ENCODE measurements at regions not wholly inside any gene's neighbourhood (a gene's known extent, or its start where the extent isn't known, plus 50 kb on each side); places are given as distances from the start of the nearest gene placed in this dataset.
"Not testable (repeated sequence)": the region's sequence is repeated elsewhere in the genome, so short reads cannot be mapped to it uniquely, and the experiment has no call there.

DNA sequence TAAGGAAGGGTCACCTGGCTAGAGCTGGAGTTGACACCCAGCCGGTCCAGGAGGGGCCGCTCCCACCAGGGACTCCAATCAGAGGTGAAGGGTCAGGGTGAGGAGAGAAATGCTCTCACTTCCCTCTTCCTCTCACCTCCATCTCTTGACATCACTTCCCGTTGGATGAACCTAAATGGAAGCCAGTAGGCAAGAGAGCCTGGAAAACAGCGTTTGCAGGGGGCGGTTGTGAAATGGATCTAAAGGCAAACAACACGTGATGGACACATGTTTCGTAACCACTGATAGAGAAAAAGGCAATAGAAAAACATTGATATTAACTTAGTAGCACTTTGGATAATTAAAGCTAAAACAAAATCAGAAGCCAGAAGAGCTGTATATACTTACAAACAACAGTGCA is 105.6 kb upstream of the FOXA2 start:
- Histone ChIP-seq H3K9ac (ENCODE audit: low read depth in 1 of 3, low read length in 3 of 3) (no peak overlapping the region), H3K27ac (ENCODE audit: low read depth, low read length) (no peak overlapping the region), H3K9me3 (ENCODE audit: control insufficient read depth in 3 of 3, low read length in 3 of 3) (no peaks in the 10 kb centered on the region), H3K36me3 (ENCODE audit: control insufficient read depth in 3 of 3, insufficient read depth in 3 of 3, low read length in 3 of 3) (no peaks in the 10 kb centered on the region), H3K4me3 (ENCODE audit: low read length in 3 of 3) (no peak overlapping the region), H3K4me1 (ENCODE audit: control insufficient read depth in 3 of 3, insufficient read depth in 3 of 3, low read length in 3 of 3) (peaks cover 6 to 10% (median 9%) of the 10 kb centered on the region in 3 donors), H3K27me3 (ENCODE audit: control insufficient read depth in 3 of 3, insufficient read depth in 3 of 3, low read length in 3 of 3) (no peaks in the 10 kb centered on the region)

DNA sequence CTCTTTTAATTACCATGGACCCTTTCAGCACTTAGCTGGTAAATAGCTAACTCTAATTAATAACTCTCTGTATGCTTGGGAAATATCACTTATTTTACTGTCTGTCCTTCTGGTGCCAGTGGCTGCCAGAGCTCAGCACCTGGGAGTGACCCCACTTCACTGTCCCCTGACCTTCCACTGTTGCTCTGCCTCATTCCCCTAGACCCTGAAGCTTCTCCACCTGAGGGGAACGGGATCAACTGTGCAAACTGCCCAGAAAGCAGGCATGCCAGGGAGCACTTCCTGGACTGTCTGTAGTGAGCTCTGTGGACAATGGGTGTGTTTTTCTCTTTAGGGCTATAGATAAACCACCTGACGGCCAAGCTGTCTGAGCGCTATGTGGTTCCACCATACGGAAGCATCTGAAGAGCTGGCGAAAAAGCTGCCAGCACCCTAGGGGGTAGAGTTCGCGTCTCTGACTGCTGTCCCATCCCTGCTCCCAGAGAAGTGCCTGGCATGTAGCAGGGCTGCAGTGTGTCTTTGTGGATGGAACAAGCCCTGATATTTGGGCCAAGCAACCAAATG is 106.3 kb upstream of the FOXA2 start:
- H3K4me1 ChIP-seq (ENCODE audit: control insufficient read depth in 3 of 3, insufficient read depth in 3 of 3, low read length in 3 of 3) = peaks cover 9 to 17% (median 11%) of the 10 kb centered on the region in 3 donors
- no peak overlapping the region for H3K27ac ChIP-seq (ENCODE audit: low read depth, low read length)
- no peak overlapping the region for H3K9ac ChIP-seq (ENCODE audit: low read depth in 1 of 3, low read length in 3 of 3)
- H3K36me3 ChIP-seq (ENCODE audit: control insufficient read depth in 3 of 3, insufficient read depth in 3 of 3, low read length in 3 of 3) = no peaks in the 10 kb centered on the region
- H3K27me3 ChIP-seq (ENCODE audit: control insufficient read depth in 3 of 3, insufficient read depth in 3 of 3, low read length in 3 of 3) = no peaks in the 10 kb centered on the region
- H3K4me3 ChIP-seq (ENCODE audit: low read length in 3 of 3) = no peak overlapping the region
- H3K9me3 ChIP-seq (ENCODE audit: control insufficient read depth in 3 of 3, low read length in 3 of 3) = no peaks in the 10 kb centered on the region

GRCh38 chr20:22691369-22692118 is 107.2 kb upstream of the FOXA2 start:
- H3K27me3 ChIP-seq (ENCODE audit: control insufficient read depth in 3 of 3, insufficient read depth in 3 of 3, low read length in 3 of 3) = no peaks in the 10 kb centered on the region
- H3K27ac ChIP-seq (ENCODE audit: low read depth, low read length) = no peak overlapping the region
- no peaks in the 10 kb centered on the region for H3K36me3 ChIP-seq (ENCODE audit: control insufficient read depth in 3 of 3, insufficient read depth in 3 of 3, low read length in 3 of 3)
- H3K4me3 ChIP-seq (ENCODE audit: low read length in 3 of 3) = peak overlapping the region; percentile 47 to 71 (median 68)
- H3K9ac ChIP-seq (ENCODE audit: low read depth in 1 of 3, low read length in 3 of 3) = peak overlapping the region; percentile 42 to 72 (median 59)
- peaks cover 9 to 17% (median 11%) of the 10 kb centered on the region in 3 donors for H3K4me1 ChIP-seq (ENCODE audit: control insufficient read depth in 3 of 3, insufficient read depth in 3 of 3, low read length in 3 of 3)
- H3K9me3 ChIP-seq (ENCODE audit: control insufficient read depth in 3 of 3, low read length in 3 of 3) = no peaks in the 10 kb centered on the region

- Histone ChIP-seq H3K9me3 (ENCODE audit: control insufficient read depth in 3 of 3, low read length in 3 of 3) (no peaks in the 10 kb centered on the region), H3K36me3 (ENCODE audit: control insufficient read depth in 3 of 3, insufficient read depth in 3 of 3, low read length in 3 of 3) (no peaks in the 10 kb centered on the region), H3K4me3 (ENCODE audit: low read length in 3 of 3) (peak overlapping the region; percentile 47 to 71 (median 68)), H3K27ac (ENCODE audit: low read depth, low read length) (no peak overlapping the region), H3K4me1 (ENCODE audit: control insufficient read depth in 3 of 3, insufficient read depth in 3 of 3, low read length in 3 of 3) (peaks cover 9 to 17% (median 11%) of the 10 kb centered on the region in 3 donors), H3K27me3 (ENCODE audit: control insufficient read depth in 3 of 3, insufficient read depth in 3 of 3, low read length in 3 of 3) (no peaks in the 10 kb centered on the region), H3K9ac (ENCODE audit: low read depth in 1 of 3, low read length in 3 of 3) (peak overlapping the region; percentile 42 to 72 (median 59))
Observed at GRCh38 chr20:22692119-22692475, 107.7 kb upstream of the FOXA2 start.

DNA sequence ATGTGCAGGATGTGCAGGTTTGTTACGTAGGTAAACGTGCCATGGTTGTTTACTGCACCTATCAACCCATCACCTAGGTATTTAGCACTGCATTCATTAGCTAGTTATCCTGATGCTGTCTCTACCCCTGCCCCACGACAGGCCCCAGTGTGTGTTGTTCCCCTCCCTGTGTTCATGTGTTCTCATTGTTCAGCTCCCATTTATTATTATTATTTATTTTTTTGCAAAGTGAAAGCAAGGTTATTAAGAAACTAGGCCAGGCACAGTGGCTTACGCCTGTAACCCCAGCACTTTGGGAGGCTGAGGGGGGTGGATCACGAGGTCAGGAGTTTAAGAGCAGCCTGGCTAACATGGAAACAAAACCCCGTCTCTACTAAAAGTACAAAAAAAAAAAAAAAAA is 108.2 kb upstream of the FOXA2 start:
- H3K27me3 ChIP-seq (ENCODE audit: control insufficient read depth in 3 of 3, insufficient read depth in 3 of 3, low read length in 3 of 3); H3K27ac ChIP-seq (ENCODE audit: low read depth, low read length); H3K9ac ChIP-seq (ENCODE audit: low read depth in 1 of 3, low read length in 3 of 3); H3K36me3 ChIP-seq (ENCODE audit: control insufficient read depth in 3 of 3, insufficient read depth in 3 of 3, low read length in 3 of 3); H3K9me3 ChIP-seq (ENCODE audit: control insufficient read depth in 3 of 3, low read length in 3 of 3); H3K4me3 ChIP-seq (ENCODE audit: low read length in 3 of 3): not testable (repeated sequence)
- peaks cover 9 to 17% (median 11%) of the 10 kb centered on the region in 3 donors for H3K4me1 ChIP-seq (ENCODE audit: control insufficient read depth in 3 of 3, insufficient read depth in 3 of 3, low read length in 3 of 3)

DNA sequence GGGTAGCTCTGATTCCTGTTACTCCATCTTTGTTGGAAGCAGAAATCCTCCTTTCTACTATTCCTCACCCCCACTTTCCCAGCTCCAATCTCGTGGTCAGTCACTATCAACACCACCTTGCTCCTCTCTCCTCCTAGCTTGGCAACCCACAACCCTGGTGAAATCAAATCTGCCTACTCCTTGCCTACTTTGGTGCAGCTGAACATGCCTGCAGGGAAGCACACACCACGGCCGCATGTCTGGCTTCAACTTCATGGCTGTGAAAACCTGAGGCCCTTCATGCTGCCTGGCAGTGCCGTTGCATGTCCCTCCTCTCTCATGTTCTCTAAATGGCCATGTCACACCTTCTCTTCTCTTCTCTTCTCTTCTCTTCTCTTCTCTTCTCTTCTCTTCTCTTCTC is 112.4 kb upstream of the FOXA2 start:
- H3K9ac ChIP-seq (ENCODE audit: low read depth in 1 of 3, low read length in 3 of 3) = no peak overlapping the region
- H3K36me3 ChIP-seq (ENCODE audit: control insufficient read depth in 3 of 3, insufficient read depth in 3 of 3, low read length in 3 of 3) = no peaks in the 10 kb centered on the region
- no peak overlapping the region for H3K27ac ChIP-seq (ENCODE audit: low read depth, low read length)
- H3K4me1 ChIP-seq (ENCODE audit: control insufficient read depth in 3 of 3, insufficient read depth in 3 of 3, low read length in 3 of 3) = peaks cover 8 to 16% (median 12%) of the 10 kb centered on the region in 3 donors
- no peaks in the 10 kb centered on the region for H3K27me3 ChIP-seq (ENCODE audit: control insufficient read depth in 3 of 3, insufficient read depth in 3 of 3, low read length in 3 of 3)
- peaks cover 0 to 1% (median 0%) of the 10 kb centered on the region in 3 donors for H3K9me3 ChIP-seq (ENCODE audit: control insufficient read depth in 3 of 3, low read length in 3 of 3)
- H3K4me3 ChIP-seq (ENCODE audit: low read length in 3 of 3) = no peak overlapping the region

DNA sequence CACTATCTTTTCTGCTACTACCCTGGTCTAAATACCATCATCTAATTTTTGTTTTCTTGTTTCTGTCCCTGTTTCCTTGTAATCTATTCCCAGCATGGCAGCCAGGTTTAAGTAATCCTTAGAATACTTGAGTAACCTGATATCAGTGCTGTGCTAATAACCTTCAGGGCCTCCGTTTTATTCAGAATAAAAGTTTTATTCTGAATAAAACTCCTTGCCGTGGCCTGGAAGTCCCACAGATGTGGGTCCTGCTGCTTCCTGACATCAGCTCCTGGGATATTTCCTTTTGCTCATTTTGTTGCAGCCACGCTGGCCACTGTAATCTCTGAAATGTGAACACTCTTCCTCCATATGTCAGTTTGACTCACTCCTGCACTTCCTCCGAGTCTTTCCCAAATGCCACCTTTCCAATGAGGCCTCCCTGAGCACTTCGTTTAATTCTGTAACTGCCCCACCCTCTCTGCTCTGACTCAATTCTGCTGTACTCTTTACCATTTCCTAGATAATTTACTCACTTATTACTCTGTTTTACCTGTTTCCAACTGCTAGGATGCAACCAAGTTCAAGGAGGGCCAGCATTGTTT is 114.0 kb upstream of the FOXA2 start:
- Histone ChIP-seq H3K4me3 (ENCODE audit: low read length in 3 of 3) (no peak overlapping the region), H3K27me3 (ENCODE audit: control insufficient read depth in 3 of 3, insufficient read depth in 3 of 3, low read length in 3 of 3) (no peaks in the 10 kb centered on the region), H3K4me1 (ENCODE audit: control insufficient read depth in 3 of 3, insufficient read depth in 3 of 3, low read length in 3 of 3) (peaks cover 4 to 12% (median 8%) of the 10 kb centered on the region in 3 donors), H3K36me3 (ENCODE audit: control insufficient read depth in 3 of 3, insufficient read depth in 3 of 3, low read length in 3 of 3) (no peaks in the 10 kb centered on the region), H3K9me3 (ENCODE audit: control insufficient read depth in 3 of 3, low read length in 3 of 3) (peaks cover 0 to 5% (median 0%) of the 10 kb centered on the region in 3 donors), H3K27ac (ENCODE audit: low read depth, low read length) (no peak overlapping the region), H3K9ac (ENCODE audit: low read depth in 1 of 3, low read length in 3 of 3) (no peak overlapping the region)

- Histone ChIP-seq H3K27me3 (ENCODE audit: control insufficient read depth in 3 of 3, insufficient read depth in 3 of 3, low read length in 3 of 3) (no peaks in the 10 kb centered on the region), H3K4me3 (ENCODE audit: low read length in 3 of 3) (no peak overlapping the region), H3K9me3 (ENCODE audit: control insufficient read depth in 3 of 3, low read length in 3 of 3) (peaks cover 0 to 5% (median under 1%) of the 10 kb centered on the region in 3 donors), H3K27ac (ENCODE audit: low read depth, low read length) (no peak overlapping the region), H3K9ac (ENCODE audit: low read depth in 1 of 3, low read length in 3 of 3) (no peak overlapping the region), H3K4me1 (ENCODE audit: control insufficient read depth in 3 of 3, insufficient read depth in 3 of 3, low read length in 3 of 3) (peaks cover 4 to 12% (median 8%) of the 10 kb centered on the region in 3 donors), H3K36me3 (ENCODE audit: control insufficient read depth in 3 of 3, insufficient read depth in 3 of 3, low read length in 3 of 3) (no peaks in the 10 kb centered on the region)
Observed at GRCh38 chr20:22699396-22699795, 115.0 kb upstream of the FOXA2 start.

GRCh38 chr20:22700367-22700766 is 116.0 kb upstream of the FOXA2 start:
- peaks cover 0 to 5% (median 3%) of the 10 kb centered on the region in 3 donors for H3K9me3 ChIP-seq (ENCODE audit: control insufficient read depth in 3 of 3, low read length in 3 of 3)
- H3K27ac ChIP-seq (ENCODE audit: low read depth, low read length) = no peak overlapping the region
- H3K9ac ChIP-seq (ENCODE audit: low read depth in 1 of 3, low read length in 3 of 3) = no peak overlapping the region
- no peaks in the 10 kb centered on the region for H3K36me3 ChIP-seq (ENCODE audit: control insufficient read depth in 3 of 3, insufficient read depth in 3 of 3, low read length in 3 of 3)
- no peak overlapping the region for H3K4me3 ChIP-seq (ENCODE audit: low read length in 3 of 3)
- H3K27me3 ChIP-seq (ENCODE audit: control insufficient read depth in 3 of 3, insufficient read depth in 3 of 3, low read length in 3 of 3) = no peaks in the 10 kb centered on the region
- peaks cover 0 to 4% (median 2%) of the 10 kb centered on the region in 3 donors for H3K4me1 ChIP-seq (ENCODE audit: control insufficient read depth in 3 of 3, insufficient read depth in 3 of 3, low read length in 3 of 3)

GRCh38 chr20:22701679-22702308 is 117.4 kb upstream of the FOXA2 start:
- no peaks in the 10 kb centered on the region for H3K36me3 ChIP-seq (ENCODE audit: control insufficient read depth in 3 of 3, insufficient read depth in 3 of 3, low read length in 3 of 3)
- peaks cover 0 to 2% (median 0%) of the 10 kb centered on the region in 3 donors for H3K4me1 ChIP-seq (ENCODE audit: control insufficient read depth in 3 of 3, insufficient read depth in 3 of 3, low read length in 3 of 3)
- no peak overlapping the region for H3K27ac ChIP-seq (ENCODE audit: low read depth, low read length)
- H3K9ac ChIP-seq (ENCODE audit: low read depth in 1 of 3, low read length in 3 of 3) = no peak overlapping the region
- H3K9me3 ChIP-seq (ENCODE audit: control insufficient read depth in 3 of 3, low read length in 3 of 3) = peaks cover 0 to 5% (median 3%) of the 10 kb centered on the region in 3 donors
- no peaks in the 10 kb centered on the region for H3K27me3 ChIP-seq (ENCODE audit: control insufficient read depth in 3 of 3, insufficient read depth in 3 of 3, low read length in 3 of 3)
- H3K4me3 ChIP-seq (ENCODE audit: low read length in 3 of 3) = no peak overlapping the region

Data from skeletal muscle tissue (tissue), 3 donors.